H9 (cell line): ENCODE measurements at regions not wholly inside any gene's neighbourhood (a gene's known extent, or its start where the extent isn't known, plus 50 kb on each side); places are given as distances from the start of the nearest gene placed in this dataset.

Source experiments
- DNase-seq: peaks from one replicate; pipeline ENCODE4 v3.0.0-alpha.2; 2017
- H2AFZ ChIP-seq: one replicate; pipeline ENCODE4 v1.6.1; 2013; ENCODE audit warnings: mild to moderate bottlenecking, low read length, control low read depth, moderate library complexity
- H2AK5ac ChIP-seq: 2 replicates; pipeline ENCODE4 v1.6.1; 2013; ENCODE audit warnings: low read length, control low read depth, mixed read lengths; ENCODE audit not compliant: insufficient read length
- H2BK120ac ChIP-seq: one replicate; pipeline ENCODE4 v1.6.1; 2013; ENCODE audit warnings: low read depth, mild to moderate bottlenecking, low read length, control low read depth, inconsistent platforms; ENCODE audit not compliant: poor library complexity, severe bottlenecking
- H2BK12ac ChIP-seq: 2 replicates; pipeline ENCODE4 v1.6.1; 2013; ENCODE audit warnings: low read length, control low read depth, mixed read lengths, low read depth; ENCODE audit not compliant: insufficient read length
- H2BK15ac ChIP-seq: 2 replicates; pipeline ENCODE4 v1.6.1; 2013; ENCODE audit warnings: low read depth, low read length, control low read depth
- H2BK20ac ChIP-seq: one replicate; pipeline ENCODE4 v1.6.1; 2013; ENCODE audit warnings: low read depth, mild to moderate bottlenecking, low read length, control low read depth, inconsistent platforms; ENCODE audit not compliant: poor library complexity, severe bottlenecking
- H2BK5ac ChIP-seq: 2 replicates; pipeline ENCODE4 v1.6.1; 2013; ENCODE audit warnings: low read length, control low read depth, mixed read lengths; ENCODE audit not compliant: insufficient read length
- H3K14ac ChIP-seq: 2 replicates; pipeline ENCODE4 v1.6.1; 2013; ENCODE audit warnings: low read length, control low read depth; ENCODE audit not compliant: insufficient read depth
- H3K18ac ChIP-seq: 2 replicates; pipeline ENCODE4 v1.6.1; 2013; ENCODE audit warnings: low read depth, mild to moderate bottlenecking, mixed read lengths, low read length, control low read depth; ENCODE audit not compliant: insufficient read length
- H3K23ac ChIP-seq: 2 replicates; pipeline ENCODE4 v1.6.1; 2013; ENCODE audit warnings: low read length, control low read depth, mixed read lengths, low read depth; ENCODE audit not compliant: insufficient read length
- H3K23me2 ChIP-seq: 2 replicates; pipeline ENCODE4 v1.6.1; 2013; ENCODE audit warnings: low read depth, mild to moderate bottlenecking, mixed read lengths, low read length, control low read depth; ENCODE audit not compliant: insufficient read length, poor library complexity, severe bottlenecking
- H3K27ac ChIP-seq: 2 replicates; pipeline ENCODE4 v1.5.1; 2013; ENCODE audit warnings: low read length, control low read depth, mixed read lengths, low read depth; ENCODE audit not compliant: insufficient read length
- H3K27me3 ChIP-seq: 2 replicates; pipeline ENCODE4 v1.6.1; 2013; ENCODE audit warnings: low read length, control low read depth, inconsistent platforms; ENCODE audit not compliant: insufficient read depth
- H3K4ac ChIP-seq: 2 replicates; pipeline ENCODE4 v1.6.1; 2013; ENCODE audit warnings: low read depth, mild to moderate bottlenecking, control low read depth, inconsistent platforms, low read length, moderate library complexity
- H3K4me1 ChIP-seq: 2 replicates; pipeline ENCODE4 v1.6.1; 2013; ENCODE audit warnings: low read length, control low read depth, inconsistent platforms; ENCODE audit not compliant: insufficient read depth
- H3K4me2 ChIP-seq: 2 replicates; pipeline ENCODE4 v1.6.1; 2013; ENCODE audit warnings: low read length, control low read depth, mixed read lengths; ENCODE audit not compliant: insufficient read length, insufficient read depth
- H3K56ac ChIP-seq: 2 replicates; pipeline ENCODE4 v1.6.1; 2013; ENCODE audit warnings: low read depth, mild to moderate bottlenecking, mixed read lengths, low read length, control low read depth; ENCODE audit not compliant: insufficient read length
- H3K79me1 ChIP-seq: 2 replicates; pipeline ENCODE4 v1.6.1; 2013; ENCODE audit warnings: low read depth, mild to moderate bottlenecking, moderate library complexity, low read length, control low read depth, inconsistent platforms; ENCODE audit not compliant: insufficient read depth, poor library complexity, severe bottlenecking
- H3K79me2 ChIP-seq: 2 replicates; pipeline ENCODE4 v1.6.1; 2013; ENCODE audit warnings: low read length, control low read depth, inconsistent platforms; ENCODE audit not compliant: insufficient read depth
- H3K9ac ChIP-seq: 2 replicates; pipeline ENCODE4 v1.6.1; 2013; ENCODE audit warnings: low read length, control low read depth, mixed read lengths; ENCODE audit not compliant: insufficient read length; ENCODE audit errors: extremely low read depth
- H3K9me3 ChIP-seq: one replicate; pipeline ENCODE4 v1.6.1; 2013; ENCODE audit warnings: low read depth, low read length, inconsistent platforms; ENCODE audit not compliant: control insufficient read depth
- H3T11ph ChIP-seq: one replicate; pipeline ENCODE4 v1.6.1; 2013; ENCODE audit warnings: mild to moderate bottlenecking, low read length, control low read depth, inconsistent platforms
- H4K20me1 ChIP-seq: one replicate; pipeline ENCODE4 v1.6.1; 2013; ENCODE audit not compliant: control insufficient read depth, insufficient read length, insufficient read depth
- H4K5ac ChIP-seq: 2 replicates; pipeline ENCODE4 v1.6.1; 2013; ENCODE audit warnings: low read depth, mild to moderate bottlenecking, mixed read lengths, low read length, control low read depth; ENCODE audit not compliant: insufficient read length
- H4K8ac ChIP-seq: replicated peaks from 2 replicates; pipeline ENCODE4 v1.6.1; 2013; ENCODE audit warnings: low read length, control low read depth, mixed read lengths, low read depth; ENCODE audit not compliant: insufficient read length
- H4K91ac ChIP-seq: 2 replicates; pipeline ENCODE4 v1.6.1; 2013; ENCODE audit warnings: low read depth, mild to moderate bottlenecking, moderate library complexity, mixed read lengths, low read length, control low read depth; ENCODE audit not compliant: insufficient read length
- H3K27ac Mint-ChIP-seq, 3 experiments: 2 replicates in 2 of 3; 3 replicates in 1 of 3; pipeline ENCODE4 v1.8.0; 2020 to 2021; ENCODE audit warnings: mixed read lengths in 3 of 3, mild to moderate bottlenecking in 1 of 3, moderate library complexity in 1 of 3
- H3K27me3 Mint-ChIP-seq: 2 replicates; pipeline ENCODE4 v1.8.0; 2021; ENCODE audit warnings: low read depth, mild to moderate bottlenecking, moderate library complexity, mixed read lengths
- H3K36me3 Mint-ChIP-seq, 3 experiments: 2 replicates in 2 of 3; 3 replicates in 1 of 3; pipeline ENCODE4 v1.8.0; 2020 to 2021; ENCODE audit warnings: low read depth in 3 of 3, mixed read lengths in 3 of 3; ENCODE audit not compliant: insufficient read depth in 1 of 3
- H3K4me1 Mint-ChIP-seq, 2 experiments: 2 replicates each; pipeline ENCODE4 v1.8.0; 2020; ENCODE audit warnings: mixed read lengths in 2 of 2
- H3K4me3 Mint-ChIP-seq, 2 experiments: 2 replicates in 1 of 2; 3 replicates in 1 of 2; pipeline ENCODE4 v1.8.0; 2020 to 2021; ENCODE audit warnings: mild to moderate bottlenecking in 2 of 2, mixed read lengths in 2 of 2, moderate library complexity in 1 of 2
- H3K9me3 Mint-ChIP-seq, 2 experiments: 2 replicates in 1 of 2; 3 replicates in 1 of 2; pipeline ENCODE4 v1.8.0; 2020; ENCODE audit warnings: mild to moderate bottlenecking in 2 of 2, mixed read lengths in 2 of 2, moderate library complexity in 1 of 2
- WGBS: extraction: QIAGEN DNeasy Blood & Tissue Kit; methylation state at CpG from one replicate; pipeline ENCODE4 v1.1.7; 2013; ENCODE audit warnings: missing lambda C conversion rate, low lambda C conversion rate, mixed read lengths; ENCODE audit not compliant: insufficient read length; ENCODE audit errors: extremely low coverage; 5-methylcytosine and 5-hydroxymethylcytosine counted together
- TF ChIP-seq, protein P1 (sequence below): fragments of 200-600 bp; sonication (generic); conservative IDR thresholded peaks from 3 replicates; pipeline ENCODE4 v1.8.0; 2021; ENCODE audit warnings: antibody characterized with exemption, mild to moderate bottlenecking

DNA sequence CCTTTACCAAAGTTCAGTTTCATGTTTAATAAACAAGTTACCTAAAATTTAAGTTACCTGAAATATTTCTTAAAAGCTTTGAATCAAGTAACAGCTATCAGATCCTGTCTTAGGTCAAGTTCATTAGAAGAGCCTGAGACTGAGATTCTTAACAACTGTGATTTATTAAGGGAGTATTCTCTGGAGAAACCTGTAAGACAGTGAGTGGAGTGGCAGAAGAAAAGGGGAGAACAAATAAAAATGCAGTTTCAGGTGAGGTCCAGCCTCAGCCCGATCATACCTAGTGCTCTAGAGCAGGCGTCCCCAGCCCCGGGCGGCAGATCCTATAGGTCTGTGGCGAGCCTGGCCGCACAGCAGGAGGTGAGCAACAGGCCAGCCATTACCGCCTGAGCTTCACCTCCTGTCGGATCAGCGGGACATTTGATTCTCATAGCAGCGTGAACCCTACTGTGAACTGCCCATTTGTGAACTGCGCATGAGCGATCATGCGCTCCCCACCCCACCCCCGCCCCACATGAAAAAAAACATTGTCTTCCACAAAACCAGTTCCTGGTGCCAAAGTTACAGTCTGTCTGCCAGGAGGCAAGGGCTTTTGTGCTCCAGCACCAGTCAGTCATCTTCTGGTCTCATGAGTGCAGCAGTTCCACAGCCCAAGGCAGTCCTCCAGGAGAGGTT, 59.2 kb upstream of the ADGRB3 start:
- Histone ChIP-seq H3K23me2 (no peaks in the 10 kb centered on the region), H3K79me1 (no peaks in the 10 kb centered on the region), H3K4me1 (no peaks in the 10 kb centered on the region), H2AFZ (peak overlapping the region; percentile 74), H3K14ac (no peak overlapping the region), H3T11ph (no peak overlapping the region), H2BK12ac (no peak overlapping the region), H3K18ac (peak overlapping the region; percentile 7), H3K23ac (no peak overlapping the region), H3K27ac (no peak overlapping the region), H3K4me2 (peak overlapping the region; percentile 40), H3K79me2 (no peaks in the 10 kb centered on the region), H2BK15ac (no peak overlapping the region), H2BK120ac (no peak overlapping the region), H2BK5ac (no peak overlapping the region), H3K56ac (no peak overlapping the region), H3K4ac (no peak overlapping the region), H4K20me1 (no peaks in the 10 kb centered on the region), H4K91ac (no peak overlapping the region), H3K27me3 (no peaks in the 10 kb centered on the region), H2BK20ac (no peak overlapping the region), H3K9ac (no peak overlapping the region), H2AK5ac (no peak overlapping the region), H4K8ac (no peak overlapping the region), H4K5ac (no peak overlapping the region), H3K9me3 (no peaks in the 10 kb centered on the region)
- peak overlapping the region; percentile 55 to 60; a peak in 4 of 5 replicates for H3K4me3 Mint-ChIP-seq
- peaks cover 8 to 15% of the 10 kb centered on the region in 2 experiments for H3K4me1 Mint-ChIP-seq
- peaks cover 0 to 6% (median 0%) of the 10 kb centered on the region in 3 experiments; a peak in 2 of 7 replicates for H3K36me3 Mint-ChIP-seq
- no CpG with 5 or more reads among the region's 14 CpGs for WGBS
- H3K9me3 Mint-ChIP-seq, result peaks cover 5 to 8% of the 10 kb centered on the region in 2 experiments
- TF ChIP-seq, protein P1, sequence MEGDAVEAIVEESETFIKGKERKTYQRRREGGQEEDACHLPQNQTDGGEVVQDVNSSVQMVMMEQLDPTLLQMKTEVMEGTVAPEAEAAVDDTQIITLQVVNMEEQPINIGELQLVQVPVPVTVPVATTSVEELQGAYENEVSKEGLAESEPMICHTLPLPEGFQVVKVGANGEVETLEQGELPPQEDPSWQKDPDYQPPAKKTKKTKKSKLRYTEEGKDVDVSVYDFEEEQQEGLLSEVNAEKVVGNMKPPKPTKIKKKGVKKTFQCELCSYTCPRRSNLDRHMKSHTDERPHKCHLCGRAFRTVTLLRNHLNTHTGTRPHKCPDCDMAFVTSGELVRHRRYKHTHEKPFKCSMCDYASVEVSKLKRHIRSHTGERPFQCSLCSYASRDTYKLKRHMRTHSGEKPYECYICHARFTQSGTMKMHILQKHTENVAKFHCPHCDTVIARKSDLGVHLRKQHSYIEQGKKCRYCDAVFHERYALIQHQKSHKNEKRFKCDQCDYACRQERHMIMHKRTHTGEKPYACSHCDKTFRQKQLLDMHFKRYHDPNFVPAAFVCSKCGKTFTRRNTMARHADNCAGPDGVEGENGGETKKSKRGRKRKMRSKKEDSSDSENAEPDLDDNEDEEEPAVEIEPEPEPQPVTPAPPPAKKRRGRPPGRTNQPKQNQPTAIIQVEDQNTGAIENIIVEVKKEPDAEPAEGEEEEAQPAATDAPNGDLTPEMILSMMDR, result no peak
- peak; percentile 78 for DNase-seq
- H3K27me3 Mint-ChIP-seq, result no peaks in the 10 kb centered on the region
- H3K27ac Mint-ChIP-seq, result peak overlapping the region in 2 of 3 experiments; percentile 81 to 91; a peak in 3 of 7 replicates
